ENCODE measurements at regions not wholly inside any gene's neighbourhood (a gene's known extent, or its start where the extent isn't known, plus 50 kb on each side); places are given as distances from the start of the nearest gene placed in this dataset.

DNA sequence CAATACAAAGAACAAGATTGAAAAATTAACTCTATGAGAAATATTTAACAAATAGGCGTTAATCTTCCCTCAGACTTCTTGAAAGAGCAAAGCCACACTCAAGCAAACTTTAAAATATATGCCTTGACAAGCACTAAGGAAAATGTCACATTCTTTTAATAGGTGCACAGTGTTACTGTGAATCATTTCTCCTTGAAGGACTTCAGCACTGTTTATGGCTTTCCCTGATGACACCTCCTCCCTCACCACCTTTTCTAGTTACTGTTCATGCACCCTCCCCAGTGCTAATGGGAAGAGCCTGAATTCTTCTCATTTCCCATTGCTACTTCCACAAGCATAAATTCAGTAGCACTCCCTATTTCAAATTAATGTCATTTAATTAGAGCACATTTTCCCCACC, 299.5 kb upstream of the RRP15 start:
- TF ChIP-seq, protein P1, sequence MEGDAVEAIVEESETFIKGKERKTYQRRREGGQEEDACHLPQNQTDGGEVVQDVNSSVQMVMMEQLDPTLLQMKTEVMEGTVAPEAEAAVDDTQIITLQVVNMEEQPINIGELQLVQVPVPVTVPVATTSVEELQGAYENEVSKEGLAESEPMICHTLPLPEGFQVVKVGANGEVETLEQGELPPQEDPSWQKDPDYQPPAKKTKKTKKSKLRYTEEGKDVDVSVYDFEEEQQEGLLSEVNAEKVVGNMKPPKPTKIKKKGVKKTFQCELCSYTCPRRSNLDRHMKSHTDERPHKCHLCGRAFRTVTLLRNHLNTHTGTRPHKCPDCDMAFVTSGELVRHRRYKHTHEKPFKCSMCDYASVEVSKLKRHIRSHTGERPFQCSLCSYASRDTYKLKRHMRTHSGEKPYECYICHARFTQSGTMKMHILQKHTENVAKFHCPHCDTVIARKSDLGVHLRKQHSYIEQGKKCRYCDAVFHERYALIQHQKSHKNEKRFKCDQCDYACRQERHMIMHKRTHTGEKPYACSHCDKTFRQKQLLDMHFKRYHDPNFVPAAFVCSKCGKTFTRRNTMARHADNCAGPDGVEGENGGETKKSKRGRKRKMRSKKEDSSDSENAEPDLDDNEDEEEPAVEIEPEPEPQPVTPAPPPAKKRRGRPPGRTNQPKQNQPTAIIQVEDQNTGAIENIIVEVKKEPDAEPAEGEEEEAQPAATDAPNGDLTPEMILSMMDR (IDR thresholded peaks at IDR 0.05; ENCODE audit: low read depth, low read length, missing input control) = no peak
- TF ChIP-seq, protein P2, sequence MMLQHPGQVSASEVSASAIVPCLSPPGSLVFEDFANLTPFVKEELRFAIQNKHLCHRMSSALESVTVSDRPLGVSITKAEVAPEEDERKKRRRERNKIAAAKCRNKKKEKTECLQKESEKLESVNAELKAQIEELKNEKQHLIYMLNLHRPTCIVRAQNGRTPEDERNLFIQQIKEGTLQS (IDR thresholded peaks at IDR 0.05) = no peak
- no peak for TF ChIP-seq EGR1 (IDR thresholded peaks at IDR 0.05; ENCODE audit: low read depth in 2 of 2)
- TF ChIP-seq RAD21 (IDR thresholded peaks at IDR 0.05) = no peak
- TF ChIP-seq, protein P3, sequence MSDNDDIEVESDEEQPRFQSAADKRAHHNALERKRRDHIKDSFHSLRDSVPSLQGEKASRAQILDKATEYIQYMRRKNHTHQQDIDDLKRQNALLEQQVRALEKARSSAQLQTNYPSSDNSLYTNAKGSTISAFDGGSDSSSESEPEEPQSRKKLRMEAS (IDR thresholded peaks at IDR 0.05) = no peak
- TF ChIP-seq SP1 (IDR thresholded peaks at IDR 0.05) = no peak
- no peak for TF ChIP-seq TAF1 (conservative IDR thresholded peaks at IDR 0.05)
- no peak for TF ChIP-seq GABPA (IDR thresholded peaks at IDR 0.05 in 1 of 2, conservative IDR thresholded peaks at IDR 0.05 in 1 of 2)
- TF ChIP-seq FOXA2 (IDR thresholded peaks at IDR 0.05) = no peak
- TF ChIP-seq FOXA1 (IDR thresholded peaks at IDR 0.05) = no peak
- TF ChIP-seq RXRA (IDR thresholded peaks at IDR 0.05) = no peak

Data from liver (tissue), 3 donors.